ENCODE measurements at regions not wholly inside any gene's neighbourhood (a gene's known extent, or its start where the extent isn't known, plus 50 kb on each side); places are given as distances from the start of the nearest gene placed in this dataset.

DNA sequence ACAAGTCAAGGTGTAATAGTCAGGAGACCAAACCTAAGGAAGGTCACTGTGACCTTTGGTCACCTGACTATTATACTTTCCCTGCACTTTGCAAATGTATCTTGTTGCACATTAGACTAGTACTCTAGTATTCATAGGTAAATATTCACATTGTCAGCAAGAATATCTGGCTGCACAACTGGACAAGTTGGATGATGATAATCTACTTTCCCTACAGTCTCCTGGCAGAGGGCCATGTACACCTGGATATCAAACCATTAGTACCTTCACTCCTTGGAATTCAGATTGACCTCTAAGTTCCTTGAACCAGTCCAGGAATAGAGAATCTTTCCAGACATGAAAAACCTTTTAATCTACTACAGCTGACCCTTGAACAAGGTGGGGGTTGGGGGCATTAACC is 344.8 kb downstream of the DEPDC1B start:
- TF ChIP-seq POU2F2 (IDR thresholded peaks at IDR 0.05; ENCODE audit: low read depth, low read length) = no peak
- no peak for TF ChIP-seq POLR2AphosphoS5 (IDR thresholded peaks at IDR 0.05; ENCODE audit: low read depth, low read length)
- no peak for TF ChIP-seq TAF1 (IDR thresholded peaks at IDR 0.05; ENCODE audit: low read depth, low read length)
- DNase-seq (ENCODE audit: insufficient read length, low spot score) (no peak), FAIRE-seq (no peak)

DNA sequence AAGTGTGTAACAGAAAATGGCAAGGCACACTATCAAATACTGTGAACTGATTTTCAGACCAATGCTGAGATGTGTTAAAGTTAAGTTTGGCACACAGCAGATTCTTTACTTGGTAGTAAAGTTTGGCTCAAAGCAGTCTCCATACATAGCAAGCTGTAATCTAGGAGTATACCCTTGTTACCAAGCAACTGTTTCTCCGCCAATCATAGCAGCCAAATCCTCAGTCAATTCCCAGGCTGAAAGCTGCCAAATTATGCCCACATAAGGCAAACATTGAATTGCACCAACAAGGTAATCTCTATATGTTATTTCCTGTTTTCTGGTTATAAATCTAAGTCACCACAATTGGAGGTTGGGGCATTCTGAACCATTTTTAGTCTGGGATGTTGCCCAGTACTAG is 345.7 kb downstream of the DEPDC1B start:
- TF ChIP-seq POU2F2 (IDR thresholded peaks at IDR 0.05; ENCODE audit: low read depth, low read length) (no peak), POLR2AphosphoS5 (IDR thresholded peaks at IDR 0.05; ENCODE audit: low read depth, low read length) (no peak), TAF1 (IDR thresholded peaks at IDR 0.05; ENCODE audit: low read depth, low read length) (no peak), SPI1 (IDR thresholded peaks at IDR 0.05; ENCODE audit: low read depth, low read length) (no peak), POLR2A (IDR thresholded peaks at IDR 0.05; ENCODE audit: low read depth, low read length) (no peak), PAX5 (IDR thresholded peaks at IDR 0.05; ENCODE audit: insufficient read depth, low read length, severe bottlenecking) (no peak)
- FAIRE-seq (no peak), DNase-seq (ENCODE audit: insufficient read length, low spot score) (no peak)

DNA sequence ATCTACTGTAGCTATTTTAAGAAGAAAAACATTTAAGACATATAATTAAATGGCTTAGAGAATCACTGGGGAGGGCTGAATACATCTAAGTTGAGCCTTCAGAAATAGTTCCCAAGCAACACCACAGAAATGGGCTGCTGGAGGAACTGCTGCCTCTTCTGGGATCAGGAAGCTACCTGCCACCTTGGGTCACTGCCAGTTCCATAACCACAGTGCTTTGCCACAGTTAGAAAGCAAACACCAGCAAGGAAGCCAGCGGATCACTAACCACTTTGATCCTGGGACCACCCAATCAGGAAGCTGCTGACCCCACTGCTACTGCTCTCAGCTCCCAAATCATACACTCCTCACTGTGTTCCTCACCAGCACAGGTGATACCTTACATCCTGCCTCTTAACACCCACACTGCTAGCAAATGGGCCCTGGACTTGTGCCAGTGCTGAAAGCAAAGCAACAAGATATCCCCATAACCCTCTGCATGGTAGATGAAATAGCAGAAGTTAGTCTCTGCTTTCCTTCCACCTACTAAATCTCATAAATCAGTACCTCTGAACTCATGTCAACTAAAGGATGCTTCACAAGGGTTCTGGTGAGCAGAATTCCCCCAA is 346.9 kb downstream of the DEPDC1B start:
- no peak for TF ChIP-seq TAF1 (IDR thresholded peaks at IDR 0.05; ENCODE audit: low read depth, low read length)
- no peak for TF ChIP-seq POLR2AphosphoS5 (IDR thresholded peaks at IDR 0.05; ENCODE audit: low read depth, low read length)
- TF ChIP-seq POU2F2 (IDR thresholded peaks at IDR 0.05; ENCODE audit: low read depth, low read length) = no peak
- TF ChIP-seq POLR2A (IDR thresholded peaks at IDR 0.05; ENCODE audit: low read depth, low read length) = no peak
- no peak for TF ChIP-seq SPI1 (IDR thresholded peaks at IDR 0.05; ENCODE audit: low read depth, low read length)
- TF ChIP-seq PAX5 (IDR thresholded peaks at IDR 0.05; ENCODE audit: insufficient read depth, low read length, severe bottlenecking) = no peak
- no peak for FAIRE-seq
- no peak for DNase-seq (ENCODE audit: insufficient read length, low spot score)

DNA sequence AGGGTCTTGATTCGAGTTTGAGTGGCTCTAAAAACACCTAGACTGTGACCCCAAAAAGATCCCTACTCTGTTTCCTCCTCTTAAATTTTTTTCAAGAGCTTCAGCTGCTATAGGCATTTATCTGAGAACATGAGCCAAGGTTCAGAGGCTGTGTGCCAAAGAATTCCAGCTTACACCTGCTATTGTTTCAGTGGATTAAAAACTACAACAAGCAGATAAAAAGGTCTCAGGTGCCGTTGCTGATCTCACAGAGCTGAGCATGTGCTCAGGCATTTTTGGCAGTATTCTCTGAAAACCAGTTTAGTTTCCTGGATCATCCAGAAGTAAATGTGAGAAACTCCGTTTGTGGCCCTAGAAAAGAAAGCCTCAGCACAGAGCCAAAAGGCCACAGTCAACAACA is 349.2 kb downstream of the DEPDC1B start:
- TF ChIP-seq SPI1 (IDR thresholded peaks at IDR 0.05; ENCODE audit: low read depth, low read length) (no peak), POLR2AphosphoS5 (IDR thresholded peaks at IDR 0.05; ENCODE audit: low read depth, low read length) (no peak), POU2F2 (IDR thresholded peaks at IDR 0.05; ENCODE audit: low read depth, low read length) (no peak), TAF1 (IDR thresholded peaks at IDR 0.05; ENCODE audit: low read depth, low read length) (no peak), PAX5 (IDR thresholded peaks at IDR 0.05; ENCODE audit: insufficient read depth, low read length, severe bottlenecking) (no peak), POLR2A (IDR thresholded peaks at IDR 0.05; ENCODE audit: low read depth, low read length) (no peak)
- FAIRE-seq = no peak
- DNase-seq (ENCODE audit: insufficient read length, low spot score) = no peak

DNA sequence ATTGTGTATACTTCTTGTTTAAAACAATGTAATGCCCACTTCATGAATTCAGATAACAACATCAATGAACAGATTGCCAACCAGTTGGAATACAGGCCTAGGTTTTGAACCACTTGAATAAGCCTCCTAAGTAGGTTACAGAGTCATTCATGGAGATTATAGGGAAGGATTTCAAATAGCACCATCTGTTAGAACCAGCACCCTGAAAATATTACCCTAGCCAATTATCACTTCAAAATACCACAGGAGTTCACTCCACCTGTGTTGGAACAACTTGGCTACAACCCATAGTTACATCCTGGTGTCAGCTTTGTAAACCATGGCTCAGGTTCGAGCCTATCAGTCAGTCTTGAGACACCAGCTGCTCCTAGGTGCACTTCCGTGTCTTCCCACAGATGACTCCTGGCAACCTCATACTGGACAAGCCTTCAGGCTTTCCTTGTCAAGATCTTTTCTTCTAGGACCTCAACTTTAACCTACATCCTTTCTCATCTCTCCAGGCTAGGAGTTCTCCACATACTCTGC is 350.0 kb downstream of the DEPDC1B start:
- FAIRE-seq = peak; percentile 43
- TF ChIP-seq TAF1 (IDR thresholded peaks at IDR 0.05; ENCODE audit: low read depth, low read length) (no peak), POLR2AphosphoS5 (IDR thresholded peaks at IDR 0.05; ENCODE audit: low read depth, low read length) (no peak), POLR2A (IDR thresholded peaks at IDR 0.05; ENCODE audit: low read depth, low read length) (no peak), POU2F2 (IDR thresholded peaks at IDR 0.05; ENCODE audit: low read depth, low read length) (no peak), SPI1 (IDR thresholded peaks at IDR 0.05; ENCODE audit: low read depth, low read length) (no peak), PAX5 (IDR thresholded peaks at IDR 0.05; ENCODE audit: insufficient read depth, low read length, severe bottlenecking) (no peak)
- no peak for DNase-seq (ENCODE audit: insufficient read length, low spot score)

DNA sequence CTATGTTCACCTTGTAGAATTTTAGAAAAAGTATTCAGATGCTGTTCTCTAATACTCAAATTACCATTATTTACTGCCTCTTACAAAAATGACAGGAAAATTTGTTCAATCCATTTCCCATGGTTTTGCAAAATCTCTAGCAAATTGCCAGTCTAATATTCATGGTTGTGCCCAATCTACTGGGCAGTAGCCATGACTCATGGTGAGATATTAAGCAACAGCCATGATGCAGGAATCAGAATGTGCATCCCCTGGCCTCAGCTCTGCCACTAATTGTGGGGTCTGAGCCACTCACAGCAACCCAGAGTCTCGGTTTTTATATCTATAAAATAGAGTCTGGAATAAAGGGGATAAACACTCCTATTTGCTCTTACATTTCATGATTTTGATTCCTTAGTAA is 353.6 kb downstream of the DEPDC1B start:
- no peak for DNase-seq (ENCODE audit: insufficient read length, low spot score)
- no peak for TF ChIP-seq PAX5 (IDR thresholded peaks at IDR 0.05; ENCODE audit: insufficient read depth, low read length, severe bottlenecking)
- no peak for TF ChIP-seq TAF1 (IDR thresholded peaks at IDR 0.05; ENCODE audit: low read depth, low read length)
- TF ChIP-seq POLR2A (IDR thresholded peaks at IDR 0.05; ENCODE audit: low read depth, low read length) = no peak
- TF ChIP-seq POU2F2 (IDR thresholded peaks at IDR 0.05; ENCODE audit: low read depth, low read length) = no peak
- no peak for TF ChIP-seq SPI1 (IDR thresholded peaks at IDR 0.05; ENCODE audit: low read depth, low read length)
- no peak for FAIRE-seq

DNA sequence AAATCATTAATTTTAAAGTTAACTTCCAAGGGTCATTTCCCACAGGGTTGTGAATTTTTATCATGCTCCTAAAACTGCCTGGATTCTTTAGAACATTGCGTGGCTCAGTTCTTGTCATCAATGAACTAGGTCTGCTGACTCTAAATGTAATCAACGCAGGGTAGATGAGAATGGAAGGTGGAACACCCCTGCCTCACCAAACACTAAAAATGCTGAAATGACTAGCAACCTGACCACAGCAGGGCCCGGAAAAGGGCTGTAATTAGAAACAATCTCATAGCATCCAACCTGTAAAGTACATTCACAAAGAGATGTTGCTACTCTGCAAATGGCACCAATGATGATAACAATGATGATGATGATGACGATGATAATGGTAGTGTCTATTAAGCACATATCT is 356.9 kb downstream of the DEPDC1B start:
- no peak for TF ChIP-seq PAX5 (IDR thresholded peaks at IDR 0.05; ENCODE audit: insufficient read depth, low read length, severe bottlenecking)
- TF ChIP-seq TAF1 (IDR thresholded peaks at IDR 0.05; ENCODE audit: low read depth, low read length) = no peak
- TF ChIP-seq POLR2A (IDR thresholded peaks at IDR 0.05; ENCODE audit: low read depth, low read length) = no peak
- no peak for TF ChIP-seq POLR2AphosphoS5 (IDR thresholded peaks at IDR 0.05; ENCODE audit: low read depth, low read length)
- no peak for TF ChIP-seq POU2F2 (IDR thresholded peaks at IDR 0.05; ENCODE audit: low read depth, low read length)
- TF ChIP-seq SPI1 (IDR thresholded peaks at IDR 0.05; ENCODE audit: low read depth, low read length) = no peak
- DNase-seq (ENCODE audit: insufficient read length, low spot score) = no peak
- peak; percentile 56 for FAIRE-seq

DNA sequence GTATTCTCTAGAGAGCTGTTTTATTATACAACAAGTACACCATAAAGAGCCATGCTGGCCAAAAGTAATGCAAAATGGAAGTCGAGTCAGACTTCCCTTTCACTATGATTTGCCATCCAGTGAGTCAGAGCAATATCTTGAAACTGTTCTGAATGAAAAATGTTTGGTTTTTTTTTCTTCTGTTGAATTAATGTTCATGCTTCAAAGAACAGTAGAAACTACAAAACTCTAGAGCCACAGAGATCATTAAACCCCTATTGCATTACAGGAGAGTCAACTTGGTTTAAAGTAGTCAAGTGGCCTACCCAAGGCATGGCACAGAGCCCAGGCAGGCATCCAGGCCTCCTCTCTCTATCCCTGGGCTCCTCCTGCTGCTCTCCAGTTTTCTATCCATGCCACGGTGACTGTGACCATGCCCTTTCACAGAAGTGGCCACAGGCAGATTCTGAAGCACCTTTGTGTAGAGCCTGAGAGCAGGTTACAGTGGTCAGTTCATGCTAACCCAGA is 358.9 kb downstream of the DEPDC1B start:
- FAIRE-seq = no peak
- no peak for DNase-seq (ENCODE audit: insufficient read length, low spot score)
- TF ChIP-seq POLR2A (IDR thresholded peaks at IDR 0.05; ENCODE audit: low read depth, low read length) = no peak
- TF ChIP-seq POU2F2 (IDR thresholded peaks at IDR 0.05; ENCODE audit: low read depth, low read length) = no peak
- no peak for TF ChIP-seq TAF1 (IDR thresholded peaks at IDR 0.05; ENCODE audit: low read depth, low read length)
- TF ChIP-seq PAX5 (IDR thresholded peaks at IDR 0.05; ENCODE audit: insufficient read depth, low read length, severe bottlenecking) = peak; percentile 25
- TF ChIP-seq SPI1 (IDR thresholded peaks at IDR 0.05; ENCODE audit: low read depth, low read length) = peak; percentile 24; the same call in 1 of the 2 replicates

DNA sequence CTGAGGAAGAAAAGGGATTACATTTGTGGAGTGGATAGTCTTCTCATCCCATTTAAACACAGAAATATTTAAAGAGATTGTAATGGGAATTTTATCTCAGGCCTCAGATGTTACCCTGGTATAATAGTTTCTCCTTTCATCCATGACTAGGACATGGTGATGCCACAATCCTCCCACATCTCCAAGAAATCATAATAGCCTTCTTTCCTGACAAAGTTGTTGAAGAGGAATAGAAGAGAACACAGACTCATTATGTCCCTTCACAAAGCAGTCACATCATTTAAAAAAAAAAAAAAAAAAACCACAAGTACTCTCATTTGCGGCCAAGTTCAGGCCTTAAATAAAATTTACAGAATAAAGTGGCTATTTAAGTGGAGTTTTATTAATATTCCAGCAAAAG is 359.6 kb downstream of the DEPDC1B start:
- TF ChIP-seq SPI1 (IDR thresholded peaks at IDR 0.05; ENCODE audit: low read depth, low read length) (no peak), POLR2A (IDR thresholded peaks at IDR 0.05; ENCODE audit: low read depth, low read length) (no peak), POU2F2 (IDR thresholded peaks at IDR 0.05; ENCODE audit: low read depth, low read length) (no peak), TAF1 (IDR thresholded peaks at IDR 0.05; ENCODE audit: low read depth, low read length) (no peak), PAX5 (IDR thresholded peaks at IDR 0.05; ENCODE audit: insufficient read depth, low read length, severe bottlenecking) (no peak), POLR2AphosphoS5 (IDR thresholded peaks at IDR 0.05; ENCODE audit: low read depth, low read length) (no peak)
- no peak for FAIRE-seq
- no peak for DNase-seq (ENCODE audit: insufficient read length, low spot score)

All from GM12891 (cell line).